DOHH2 (cell line): ENCODE measurements at regions not wholly inside any gene's neighbourhood (a gene's known extent, or its start where the extent isn't known, plus 50 kb on each side); places are given as distances from the start of the nearest gene placed in this dataset.

ENCODE experiments used
- EZH2phosphoT487 ChIP-seq: fragments of 200-600 bp; sonication (generic); IDR thresholded peaks from 2 replicates; pipeline ENCODE4 v1.6.1; 2017; ENCODE audit warnings: borderline replicate concordance, mild to moderate bottlenecking, antibody characterized with exemption, low read length, moderate library complexity, mixed read lengths
- TF ChIP-seq, protein P1 (sequence below): fragments of 200-600 bp; sonication (generic); IDR thresholded peaks from one replicate; pipeline ENCODE4 v1.5.1; 2014; ENCODE audit warnings: antibody characterized with exemption, mild to moderate bottlenecking, low read depth, low read length; ENCODE audit not compliant: poor library complexity, severe bottlenecking

DNA sequence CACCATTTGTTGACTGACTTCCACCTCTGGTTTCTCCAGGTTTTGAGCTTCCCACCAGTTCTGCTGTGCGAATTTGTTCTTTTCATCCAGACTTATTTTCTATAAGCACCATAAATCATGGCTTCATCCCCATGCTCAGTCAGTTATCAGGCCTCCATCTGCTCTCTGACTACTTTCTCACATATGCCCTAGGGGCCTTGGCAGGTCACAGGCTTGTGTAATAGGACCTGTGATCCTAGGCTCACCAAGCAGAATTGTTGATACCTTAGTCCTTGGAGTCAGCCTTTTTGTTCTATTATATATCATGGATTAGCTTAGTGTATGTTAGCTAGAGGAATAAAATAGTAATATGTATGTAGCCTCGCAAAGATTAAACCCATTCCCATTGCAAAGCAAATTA is 284.2 kb upstream of the TANK start:
- TF ChIP-seq, protein P1, sequence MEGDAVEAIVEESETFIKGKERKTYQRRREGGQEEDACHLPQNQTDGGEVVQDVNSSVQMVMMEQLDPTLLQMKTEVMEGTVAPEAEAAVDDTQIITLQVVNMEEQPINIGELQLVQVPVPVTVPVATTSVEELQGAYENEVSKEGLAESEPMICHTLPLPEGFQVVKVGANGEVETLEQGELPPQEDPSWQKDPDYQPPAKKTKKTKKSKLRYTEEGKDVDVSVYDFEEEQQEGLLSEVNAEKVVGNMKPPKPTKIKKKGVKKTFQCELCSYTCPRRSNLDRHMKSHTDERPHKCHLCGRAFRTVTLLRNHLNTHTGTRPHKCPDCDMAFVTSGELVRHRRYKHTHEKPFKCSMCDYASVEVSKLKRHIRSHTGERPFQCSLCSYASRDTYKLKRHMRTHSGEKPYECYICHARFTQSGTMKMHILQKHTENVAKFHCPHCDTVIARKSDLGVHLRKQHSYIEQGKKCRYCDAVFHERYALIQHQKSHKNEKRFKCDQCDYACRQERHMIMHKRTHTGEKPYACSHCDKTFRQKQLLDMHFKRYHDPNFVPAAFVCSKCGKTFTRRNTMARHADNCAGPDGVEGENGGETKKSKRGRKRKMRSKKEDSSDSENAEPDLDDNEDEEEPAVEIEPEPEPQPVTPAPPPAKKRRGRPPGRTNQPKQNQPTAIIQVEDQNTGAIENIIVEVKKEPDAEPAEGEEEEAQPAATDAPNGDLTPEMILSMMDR: no peak
- no peak for TF ChIP-seq EZH2phosphoT487
